HFF-Myc (cell line): ENCODE measurements at regions not wholly inside any gene's neighbourhood (a gene's known extent, or its start where the extent isn't known, plus 50 kb on each side); places are given as distances from the start of the nearest gene placed in this dataset.
"Not testable (repeated sequence)": the region's sequence is repeated elsewhere in the genome, so short reads cannot be mapped to it uniquely, and the experiment has no call there.

Experiments used
- DNase-seq: peaks from one replicate; pipeline ENCODE4 v3.0.0-alpha.2; 2011; ENCODE audit warnings: low read depth; ENCODE audit errors: extremely low read depth
- H3K4me3 ChIP-seq: replicated peaks from 2 replicates; pipeline ENCODE4 v1.5.1; 2011; ENCODE audit warnings: low read depth, mild to moderate bottlenecking, control low read depth, low read length
- TF ChIP-seq, protein P1 (sequence below): IDR thresholded peaks from 2 replicates; pipeline ENCODE4 v1.5.1; 2012; ENCODE audit warnings: mild to moderate bottlenecking, low read depth, low read length, control low read depth; ENCODE audit errors: missing control alignments

DNA sequence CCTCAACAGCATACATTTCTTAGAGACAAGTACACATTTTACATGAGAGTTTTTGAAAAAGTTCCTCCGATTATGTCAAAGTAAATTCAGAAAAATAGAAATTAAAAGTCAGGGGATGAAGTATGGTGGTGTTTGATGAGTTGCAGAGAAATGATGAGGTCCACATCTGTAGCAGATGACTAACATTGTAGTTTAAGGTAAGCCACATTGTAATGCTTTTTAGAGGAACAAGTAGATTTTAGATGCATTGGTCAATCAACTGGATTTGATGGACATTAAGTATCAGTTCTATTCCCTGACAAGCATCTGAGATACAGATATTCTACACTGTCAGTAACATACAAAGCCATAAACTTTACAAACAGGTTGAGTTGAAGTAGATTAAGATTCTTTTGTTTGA is 402.4 kb upstream of the RORB start:
- no peak for DNase-seq
- TF ChIP-seq, protein P1, sequence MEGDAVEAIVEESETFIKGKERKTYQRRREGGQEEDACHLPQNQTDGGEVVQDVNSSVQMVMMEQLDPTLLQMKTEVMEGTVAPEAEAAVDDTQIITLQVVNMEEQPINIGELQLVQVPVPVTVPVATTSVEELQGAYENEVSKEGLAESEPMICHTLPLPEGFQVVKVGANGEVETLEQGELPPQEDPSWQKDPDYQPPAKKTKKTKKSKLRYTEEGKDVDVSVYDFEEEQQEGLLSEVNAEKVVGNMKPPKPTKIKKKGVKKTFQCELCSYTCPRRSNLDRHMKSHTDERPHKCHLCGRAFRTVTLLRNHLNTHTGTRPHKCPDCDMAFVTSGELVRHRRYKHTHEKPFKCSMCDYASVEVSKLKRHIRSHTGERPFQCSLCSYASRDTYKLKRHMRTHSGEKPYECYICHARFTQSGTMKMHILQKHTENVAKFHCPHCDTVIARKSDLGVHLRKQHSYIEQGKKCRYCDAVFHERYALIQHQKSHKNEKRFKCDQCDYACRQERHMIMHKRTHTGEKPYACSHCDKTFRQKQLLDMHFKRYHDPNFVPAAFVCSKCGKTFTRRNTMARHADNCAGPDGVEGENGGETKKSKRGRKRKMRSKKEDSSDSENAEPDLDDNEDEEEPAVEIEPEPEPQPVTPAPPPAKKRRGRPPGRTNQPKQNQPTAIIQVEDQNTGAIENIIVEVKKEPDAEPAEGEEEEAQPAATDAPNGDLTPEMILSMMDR: no peak
- no peak overlapping the region for H3K4me3 ChIP-seq

DNA sequence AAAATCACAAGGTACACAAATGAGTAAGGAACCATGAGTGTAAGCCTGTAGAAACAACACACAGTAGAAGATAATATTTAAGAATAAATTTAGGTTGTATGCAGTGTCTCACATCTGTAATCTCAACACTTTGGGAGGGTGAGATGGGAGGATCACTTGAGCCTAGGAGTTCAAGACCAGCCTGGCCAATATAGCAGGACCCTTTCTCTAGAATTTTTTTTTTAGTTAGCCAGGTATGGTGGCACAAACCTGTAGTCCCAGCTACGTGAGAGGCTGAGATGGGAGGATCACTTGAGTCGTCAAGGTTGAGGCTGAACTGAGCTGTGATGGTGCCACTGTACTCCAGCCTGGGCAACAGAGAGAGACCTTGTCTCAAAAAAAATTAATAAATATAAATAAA is 401.2 kb upstream of the RORB start:
- no peak overlapping the region for H3K4me3 ChIP-seq
- TF ChIP-seq, protein P1: no peak

DNA sequence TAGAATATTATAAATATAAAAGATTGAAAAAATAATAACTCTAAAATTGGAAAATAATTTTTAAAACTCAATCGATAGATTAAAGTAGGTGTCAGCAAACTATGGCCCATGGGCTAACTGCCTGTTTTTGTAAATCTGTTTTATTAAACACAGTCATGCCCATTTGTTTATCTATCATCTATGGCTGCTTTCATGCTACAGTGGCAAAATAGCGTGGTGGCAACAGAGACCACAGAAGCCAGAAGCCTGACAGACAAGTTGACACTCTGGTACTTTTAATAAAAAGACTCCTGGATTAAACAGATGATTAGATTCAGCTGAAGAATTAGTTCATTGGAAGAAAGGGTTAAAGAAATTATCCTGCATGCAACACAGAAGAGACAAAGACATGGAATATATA is 400.7 kb upstream of the RORB start:
- no peak overlapping the region for H3K4me3 ChIP-seq
- no peak for DNase-seq
- TF ChIP-seq, protein P1: no peak

More for the DNA sequence above, 401.2 kb upstream of the RORB start:
- DNase-seq: no peak

DNA sequence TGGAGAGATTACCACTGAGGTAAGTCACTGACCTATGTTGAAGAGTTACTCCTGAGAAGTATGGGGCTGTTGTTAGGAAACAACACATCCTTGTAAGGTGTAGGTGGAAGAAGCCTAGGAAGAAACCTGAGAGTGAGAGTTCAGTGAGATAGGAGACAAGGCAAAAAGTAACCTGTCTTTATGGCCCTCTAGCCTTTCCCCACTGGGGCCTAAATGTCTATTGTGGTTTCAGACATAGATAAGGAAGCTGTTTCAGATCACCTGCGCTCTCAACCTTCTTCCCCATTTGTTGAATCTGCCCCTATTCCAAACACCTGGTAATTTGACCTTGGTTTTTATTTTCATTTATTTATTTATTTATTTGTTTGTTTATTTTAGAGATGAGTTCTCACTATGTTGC is 397.1 kb upstream of the RORB start:
- DNase-seq: no peak
- H3K4me3 ChIP-seq: no peak overlapping the region
- TF ChIP-seq, protein P1: no peak

DNA sequence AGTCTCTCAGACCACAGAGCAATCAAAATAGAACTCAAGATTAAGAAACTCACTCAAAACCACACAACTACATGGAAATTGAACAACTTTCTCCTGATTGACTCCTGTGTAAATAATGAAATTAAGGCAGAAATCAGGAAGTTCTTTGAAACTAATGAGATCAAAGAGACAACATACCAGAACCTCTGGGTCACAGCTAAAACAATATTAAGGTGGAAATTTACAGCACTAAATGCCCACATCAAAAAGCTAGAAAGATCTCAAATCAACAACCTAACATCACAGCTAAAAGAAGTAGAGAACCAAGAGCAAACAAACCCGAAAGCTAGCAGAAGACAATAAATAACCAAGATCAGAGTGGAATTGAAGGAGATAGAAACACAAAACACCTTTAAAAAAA is 395.0 kb upstream of the RORB start:
- H3K4me3 ChIP-seq, DNase-seq: not testable (repeated sequence)

DNA sequence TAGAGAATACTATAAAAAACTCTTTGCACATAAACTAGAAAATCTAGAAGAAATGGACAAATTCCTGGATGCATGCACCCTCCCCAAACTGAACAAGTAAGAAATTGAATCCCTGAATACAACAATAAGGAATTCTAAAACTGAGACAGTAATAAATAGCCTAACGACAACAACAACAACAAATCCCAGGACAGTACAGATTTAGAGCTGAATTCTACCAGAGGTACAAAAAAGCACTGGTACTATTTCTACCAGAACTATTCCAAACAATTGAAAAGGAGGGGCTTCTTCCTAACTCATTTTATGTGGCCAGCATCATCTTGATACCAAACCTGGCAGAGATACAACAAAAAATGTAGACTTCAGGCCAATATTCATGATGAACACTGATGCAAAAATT is 394.4 kb upstream of the RORB start:
- DNase-seq: no peak
- H3K4me3 ChIP-seq: no peak overlapping the region
- TF ChIP-seq, protein P1: no peak

DNA sequence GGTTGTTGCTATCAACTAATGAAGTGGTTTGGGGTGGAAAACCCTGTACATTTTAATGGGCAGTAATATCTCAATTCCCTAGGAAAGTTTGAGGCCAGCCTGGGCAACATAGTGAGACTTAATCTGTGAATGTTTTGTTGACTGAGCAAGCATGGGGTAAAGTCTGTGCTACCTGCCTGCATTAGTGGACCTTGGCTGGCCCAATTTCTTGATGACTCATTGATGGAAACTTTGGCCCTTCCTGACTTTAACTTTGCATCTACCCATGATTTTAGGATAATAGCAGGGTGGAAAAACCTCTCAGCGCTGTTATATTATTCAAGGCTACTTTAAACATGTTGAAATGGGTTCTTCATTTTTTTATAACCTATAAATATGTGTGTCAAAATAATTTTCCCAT is 389.4 kb upstream of the RORB start:
- TF ChIP-seq, protein P1: no peak
- no peak for DNase-seq

More for the DNA sequence above, 389.4 kb upstream of the RORB start:
- no peak overlapping the region for H3K4me3 ChIP-seq
